Keratinocyte (primary cell): ENCODE measurements at regions not wholly inside any gene's neighbourhood (a gene's known extent, or its start where the extent isn't known, plus 50 kb on each side); places are given as distances from the start of the nearest gene placed in this dataset.

Experiments
- EZH2 ChIP-seq: IDR thresholded peaks from one replicate; pipeline ENCODE4 v1.6.1; 2012; ENCODE audit warnings: inconsistent platforms, mild to moderate bottlenecking, low read length, moderate library complexity
- TF ChIP-seq, protein P1 (sequence below), 3 experiments: IDR thresholded peaks in 1 of 3; conservative IDR thresholded peaks in 1 of 3; optimal IDR thresholded peaks in 1 of 3; 2 replicates in 2 of 3; 3 replicates in 1 of 3; pipeline versions ENCODE3 to v1.5.1; 2011; ENCODE audit warnings: low read length in 3 of 3, mild to moderate bottlenecking in 3 of 3, moderate library complexity in 2 of 3, control low read depth in 1 of 3, inconsistent platforms in 1 of 3; ENCODE audit not compliant: insufficient read depth in 2 of 3; ENCODE audit errors: extremely low read depth in 1 of 3

DNA sequence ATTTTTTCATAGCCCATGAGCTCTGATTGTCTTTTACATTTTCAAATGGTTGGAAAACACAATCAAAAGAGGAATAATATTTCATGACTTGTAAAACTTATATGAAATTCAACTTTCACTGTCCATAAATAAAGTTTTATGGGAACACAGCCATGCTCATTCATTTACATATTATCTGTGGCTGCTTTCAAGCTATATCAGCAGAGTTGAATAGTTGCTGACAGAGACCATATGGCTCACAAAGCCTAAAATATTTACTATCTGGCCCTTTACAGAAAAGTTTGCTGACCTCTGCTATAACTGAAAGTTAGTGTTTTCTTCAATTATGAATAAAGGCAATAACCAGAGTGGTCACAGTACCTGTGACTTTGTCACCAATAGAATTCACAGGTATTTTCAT lies 128.2 kb upstream of the GNAO1 start:
- TF ChIP-seq, protein P1, sequence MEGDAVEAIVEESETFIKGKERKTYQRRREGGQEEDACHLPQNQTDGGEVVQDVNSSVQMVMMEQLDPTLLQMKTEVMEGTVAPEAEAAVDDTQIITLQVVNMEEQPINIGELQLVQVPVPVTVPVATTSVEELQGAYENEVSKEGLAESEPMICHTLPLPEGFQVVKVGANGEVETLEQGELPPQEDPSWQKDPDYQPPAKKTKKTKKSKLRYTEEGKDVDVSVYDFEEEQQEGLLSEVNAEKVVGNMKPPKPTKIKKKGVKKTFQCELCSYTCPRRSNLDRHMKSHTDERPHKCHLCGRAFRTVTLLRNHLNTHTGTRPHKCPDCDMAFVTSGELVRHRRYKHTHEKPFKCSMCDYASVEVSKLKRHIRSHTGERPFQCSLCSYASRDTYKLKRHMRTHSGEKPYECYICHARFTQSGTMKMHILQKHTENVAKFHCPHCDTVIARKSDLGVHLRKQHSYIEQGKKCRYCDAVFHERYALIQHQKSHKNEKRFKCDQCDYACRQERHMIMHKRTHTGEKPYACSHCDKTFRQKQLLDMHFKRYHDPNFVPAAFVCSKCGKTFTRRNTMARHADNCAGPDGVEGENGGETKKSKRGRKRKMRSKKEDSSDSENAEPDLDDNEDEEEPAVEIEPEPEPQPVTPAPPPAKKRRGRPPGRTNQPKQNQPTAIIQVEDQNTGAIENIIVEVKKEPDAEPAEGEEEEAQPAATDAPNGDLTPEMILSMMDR (optimal IDR thresholded peaks at IDR 0.05 in 1 of 3, IDR thresholded peaks at IDR 0.05 in 1 of 3, conservative IDR thresholded peaks at IDR 0.05 in 1 of 3; ENCODE audit: extremely low read depth in 1 of 3, insufficient read depth in 2 of 3, low read length in 3 of 3): no peak
- TF ChIP-seq EZH2: no peak
